HepG2 (cell line): ENCODE measurements at regions not wholly inside any gene's neighbourhood (a gene's known extent, or its start where the extent isn't known, plus 50 kb on each side); places are given as distances from the start of the nearest gene placed in this dataset.

ENCODE experiments used
- ATF1 ChIP-seq: IDR thresholded peaks from 2 replicates; pipeline ENCODE4 v1.6.1; 2016; ENCODE audit warnings: mild to moderate bottlenecking, control low read depth
- CTCF ChIP-seq: sonication (generic); formaldehyde crosslinking; IDR thresholded peaks from 2 replicates; pipeline ENCODE4 v1.5.0; 2020; ENCODE audit warnings: mild to moderate bottlenecking, missing genetic modification reagents, moderate library complexity
- DNMT3B ChIP-seq: conservative IDR thresholded peaks from 2 replicates; pipeline ENCODE4 v1.6.1; 2016; ENCODE audit warnings: missing biosample characterization, control low read depth
- EP300 ChIP-seq, 3 experiments: sonication (generic) in 1 of 3; formaldehyde crosslinking in 1 of 3; IDR thresholded peaks; 2 replicates each; pipeline versions ENCODE4 v1.5.1 to v1.6.1; 2011 to 2020; ENCODE audit warnings: low read depth in 2 of 3, low read length in 2 of 3, borderline replicate concordance in 1 of 3, improper control_type of control experiment in 1 of 3, mild to moderate bottlenecking in 1 of 3, missing genetic modification reagents in 1 of 3, moderate library complexity in 1 of 3
- MED8 ChIP-seq: sonication (generic); formaldehyde crosslinking; IDR thresholded peaks from 2 replicates; pipeline ENCODE4 v1.8.1; 2023; ENCODE audit warnings: mild to moderate bottlenecking, missing genetic modification reagents; ENCODE audit not compliant: insufficient replicate concordance
- NR2C2 ChIP-seq: sonication (generic); formaldehyde crosslinking; IDR thresholded peaks from 2 replicates; pipeline ENCODE4 v1.4.0; 2020; ENCODE audit warnings: missing genetic modification reagents, mild to moderate bottlenecking, moderate library complexity, borderline replicate concordance
- POLR2A ChIP-seq, 2 experiments: IDR thresholded peaks; 2 replicates each; pipeline ENCODE4 v1.6.1; 2011; ENCODE audit warnings: low read depth in 2 of 2, low read length in 2 of 2, mild to moderate bottlenecking in 1 of 2, moderate library complexity in 1 of 2; ENCODE audit not compliant: insufficient read depth in 1 of 2
- SYNCRIP ChIP-seq: fragments of 200-400 bp; formaldehyde crosslinking; IDR thresholded peaks from 2 replicates; pipeline ENCODE4 v1.6.1; 2018; ENCODE audit warnings: mild to moderate bottlenecking, low read depth, low read length; ENCODE audit not compliant: insufficient read depth
- TBL1XR1 ChIP-seq: fragments of 150-350 bp; IDR thresholded peaks from 2 replicates; pipeline ENCODE4 v1.6.1; 2014; ENCODE audit warnings: borderline replicate concordance, low read length; ENCODE audit not compliant: partially characterized antibody
- TCF7 ChIP-seq: sonication (generic); IDR thresholded peaks from 2 replicates; pipeline ENCODE4 v1.6.1; 2016; ENCODE audit warnings: antibody characterized with exemption, low read depth
- ZNF331 ChIP-seq: sonication (generic); formaldehyde crosslinking; IDR thresholded peaks from 2 replicates; pipeline ENCODE4 v1.4.0; 2020; ENCODE audit warnings: missing genetic modification reagents
- ZNF451 ChIP-seq: sonication (generic); formaldehyde crosslinking; IDR thresholded peaks from 2 replicates; pipeline ENCODE4 v1.5.0; 2020; ENCODE audit warnings: mild to moderate bottlenecking, missing genetic modification reagents
- ZZZ3 ChIP-seq: sonication (generic); formaldehyde crosslinking; IDR thresholded peaks from 2 replicates; pipeline ENCODE4 v1.4.0; 2020; ENCODE audit warnings: missing genetic modification reagents, mild to moderate bottlenecking, borderline replicate concordance
- TF ChIP-seq, protein P1 (sequence below): sonication (generic); formaldehyde crosslinking; IDR thresholded peaks from 2 replicates; pipeline ENCODE4 v1.4.0; 2020; ENCODE audit warnings: missing genetic modification reagents

DNA sequence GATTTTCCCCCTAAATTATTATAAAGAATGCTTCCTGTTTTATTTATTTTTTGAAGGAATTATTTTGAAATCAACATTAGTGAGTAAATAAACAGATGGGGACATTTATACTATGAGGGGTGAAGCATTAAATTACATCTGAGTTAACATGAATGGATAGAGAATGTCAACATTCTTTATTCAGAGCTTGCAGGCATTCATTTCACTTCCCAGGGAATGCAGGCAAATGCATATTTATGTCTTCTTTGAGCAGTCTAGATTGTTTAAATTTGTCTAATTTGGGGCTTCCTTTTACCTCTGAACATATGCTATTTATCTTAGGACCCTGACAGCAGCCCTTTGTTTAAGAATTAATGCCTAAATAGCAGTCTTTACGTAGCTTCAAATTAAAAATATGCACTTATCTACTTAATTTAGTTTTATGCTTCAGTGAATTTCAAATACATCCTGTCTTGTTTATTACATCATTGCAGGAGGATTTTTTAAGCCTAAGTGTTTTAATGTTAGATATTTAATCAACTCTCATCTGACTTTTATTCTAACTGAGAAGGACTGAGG is 630.5 kb upstream of the LMCD1 start:
- TF ChIP-seq, protein P1, sequence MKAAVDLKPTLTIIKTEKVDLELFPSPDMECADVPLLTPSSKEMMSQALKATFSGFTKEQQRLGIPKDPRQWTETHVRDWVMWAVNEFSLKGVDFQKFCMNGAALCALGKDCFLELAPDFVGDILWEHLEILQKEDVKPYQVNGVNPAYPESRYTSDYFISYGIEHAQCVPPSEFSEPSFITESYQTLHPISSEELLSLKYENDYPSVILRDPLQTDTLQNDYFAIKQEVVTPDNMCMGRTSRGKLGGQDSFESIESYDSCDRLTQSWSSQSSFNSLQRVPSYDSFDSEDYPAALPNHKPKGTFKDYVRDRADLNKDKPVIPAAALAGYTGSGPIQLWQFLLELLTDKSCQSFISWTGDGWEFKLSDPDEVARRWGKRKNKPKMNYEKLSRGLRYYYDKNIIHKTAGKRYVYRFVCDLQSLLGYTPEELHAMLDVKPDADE (CRISPR knock-in tag) = no peak
- TF ChIP-seq POLR2A (IDR thresholded peaks at IDR 0.05; ENCODE audit: insufficient read depth in 1 of 2, low read depth in 2 of 2, low read length in 2 of 2) (no peak), DNMT3B (CRISPR knock-in tag) (no peak), CTCF (CRISPR knock-in tag) (no peak), ZNF331 (CRISPR knock-in tag) (no peak), TCF7 (no peak), NR2C2 (CRISPR knock-in tag) (no peak), ZZZ3 (CRISPR knock-in tag) (no peak), ATF1 (no peak), SYNCRIP (no peak), ZNF451 (CRISPR knock-in tag) (no peak), TBL1XR1 (no peak), MED8 (no peak), EP300 (IDR thresholded peaks at IDR 0.05; ENCODE audit: low read depth in 2 of 2, low read length in 2 of 2) (no peak), EP300 (CRISPR knock-in tag; IDR thresholded peaks at IDR 0.05; ENCODE audit: borderline replicate concordance) (no peak)
